Naive B cell (primary cell): ENCODE measurements at regions not wholly inside any gene's neighbourhood (a gene's known extent, or its start where the extent isn't known, plus 50 kb on each side); places are given as distances from the start of the nearest gene placed in this dataset.

Source experiments
- ATAC-seq, 2 donors: fragments of 150-1000 bp; cut with Tn5 transposase; 2 replicates each; pipeline ENCODE4 v1.10.0; 2021; ENCODE audit warnings: low read depth in 2 of 2, mild to moderate bottlenecking in 2 of 2, moderate library complexity in 2 of 2
- DNase-seq: peaks from one replicate; pipeline ENCODE4 v3.0.0; 2022
- H3K27ac Mint-ChIP-seq, 6 donors: one replicate each; pipeline ENCODE4 v1.8.0; 2020 to 2022; ENCODE audit warnings: mild to moderate bottlenecking in 6 of 6, mixed read lengths in 6 of 6, moderate library complexity in 5 of 6, inconsistent platforms in 2 of 6
- H3K27me3 Mint-ChIP-seq, 3 donors: one replicate each; pipeline ENCODE4 v1.8.0; 2021 to 2022; ENCODE audit warnings: mixed read lengths in 3 of 3, mild to moderate bottlenecking in 1 of 3
- H3K36me3 Mint-ChIP-seq, 2 donors: one replicate each; pipeline ENCODE4 v1.8.0; 2020 to 2022; ENCODE audit warnings: mixed read lengths in 2 of 2, inconsistent platforms in 1 of 2, mild to moderate bottlenecking in 1 of 2
- H3K4me1 Mint-ChIP-seq, 3 donors: one replicate each; pipeline ENCODE4 v1.8.0; 2020 to 2022; ENCODE audit warnings: mixed read lengths in 3 of 3, inconsistent platforms in 1 of 3, mild to moderate bottlenecking in 1 of 3, moderate library complexity in 1 of 3
- H3K4me3 Mint-ChIP-seq, 8 donors: one replicate each; pipeline ENCODE4 v1.8.0; 2020 to 2022; ENCODE audit warnings: mild to moderate bottlenecking in 8 of 8, mixed read lengths in 8 of 8, moderate library complexity in 8 of 8, inconsistent platforms in 2 of 8
- H3K9me3 Mint-ChIP-seq, 7 donors: one replicate each; pipeline ENCODE4 v1.8.0; 2020 to 2022; ENCODE audit warnings: mixed read lengths in 7 of 7, mild to moderate bottlenecking in 5 of 7, inconsistent platforms in 2 of 7, moderate library complexity in 1 of 7

DNA sequence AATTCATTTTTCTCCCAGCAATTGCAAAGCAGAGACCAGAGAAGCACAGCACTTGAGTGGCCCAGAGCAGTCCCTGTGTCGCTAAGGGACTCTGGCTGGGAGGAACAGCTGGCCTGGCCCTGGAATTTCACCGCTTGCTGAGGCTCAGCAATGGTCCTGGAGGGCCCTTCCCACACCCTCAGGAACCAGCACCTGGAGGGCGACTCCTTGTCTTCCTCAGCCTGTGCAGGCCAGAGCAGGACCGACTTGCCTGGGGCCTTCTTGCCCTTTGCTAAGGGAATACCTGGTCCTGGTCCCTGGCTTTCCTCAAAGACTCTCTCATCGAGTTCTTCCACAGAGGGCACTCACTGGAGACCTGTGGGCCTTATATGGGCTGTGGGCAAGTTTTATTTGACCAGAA is 294.6 kb downstream of the RPLP1 start:
- peaks cover 0 to 2% (median 0%) of the 10 kb centered on the region in 7 donors for H3K9me3 Mint-ChIP-seq
- H3K27me3 Mint-ChIP-seq: peaks cover 9 to 35% (median 23%) of the 10 kb centered on the region in 3 donors
- DNase-seq: no peak
- H3K4me1 Mint-ChIP-seq: peaks cover 7 to 16% (median 8%) of the 10 kb centered on the region in 3 donors
- H3K36me3 Mint-ChIP-seq: no peaks in the 10 kb centered on the region
- ATAC-seq: no peak
- H3K27ac Mint-ChIP-seq: no peak overlapping the region
- H3K4me3 Mint-ChIP-seq: no peak overlapping the region

DNA sequence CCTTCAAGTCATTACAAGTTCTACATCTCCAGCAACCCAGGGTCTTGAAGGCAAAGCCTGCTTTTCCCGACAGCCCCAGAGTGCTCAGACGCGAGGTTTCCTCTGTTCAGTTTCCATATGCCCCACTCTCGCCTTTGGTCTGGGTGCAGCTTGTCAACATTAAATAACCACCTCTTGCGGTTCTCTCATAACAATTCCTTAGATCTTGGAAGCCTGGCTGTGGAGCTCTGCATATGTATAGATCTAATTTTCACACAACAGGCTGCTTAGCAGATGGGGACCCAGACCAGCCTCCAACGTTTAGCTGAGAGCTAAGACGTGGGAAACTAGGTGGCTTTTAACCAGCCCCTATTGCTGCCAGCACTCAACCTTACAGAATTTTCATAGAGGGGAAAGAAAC is 295.5 kb downstream of the RPLP1 start:
- H3K27me3 Mint-ChIP-seq: peaks cover 9 to 35% (median 18%) of the 10 kb centered on the region in 3 donors
- ATAC-seq: no peak
- H3K27ac Mint-ChIP-seq: no peak overlapping the region

DNA sequence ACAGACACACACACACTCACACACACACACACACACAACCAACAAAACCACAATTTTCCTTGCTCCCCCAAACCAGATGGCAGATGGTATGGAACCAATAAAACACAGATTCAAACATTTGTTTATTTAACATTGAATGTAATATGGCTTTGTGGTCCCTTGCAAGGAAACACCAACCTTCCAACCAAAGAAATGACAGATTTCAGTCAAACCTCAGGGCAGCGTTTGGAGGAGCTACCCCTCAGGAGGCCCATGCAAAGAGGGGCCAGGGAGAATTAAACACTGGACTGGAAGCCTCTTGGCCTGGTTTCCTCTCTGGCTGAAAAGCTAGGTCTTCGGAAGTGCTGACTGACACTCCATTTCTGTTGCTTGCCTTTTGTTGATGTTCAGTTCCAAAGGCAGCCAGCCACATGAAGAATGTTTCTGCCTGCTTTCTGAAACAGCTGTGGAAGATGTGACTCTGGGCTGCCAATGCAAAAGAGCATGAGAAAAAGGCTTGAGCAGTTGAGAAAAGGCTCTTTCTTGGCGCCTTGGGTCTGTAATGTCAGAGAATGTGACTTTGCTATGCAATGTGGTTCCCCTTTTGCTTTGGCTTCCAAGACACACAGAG is 296.1 kb downstream of the RPLP1 start:
- peaks cover 7 to 16% (median 16%) of the 10 kb centered on the region in 3 donors for H3K4me1 Mint-ChIP-seq

More for the DNA sequence above, 295.5 kb downstream of the RPLP1 start:
- Mint-ChIP-seq H3K9me3 (peaks cover 4 to 6% (median 5%) of the 10 kb centered on the region in 7 donors), H3K36me3 (peaks cover 5 to 6% of the 10 kb centered on the region in 2 donors), H3K4me1 (peaks cover 7 to 16% (median 12%) of the 10 kb centered on the region in 3 donors), H3K4me3 (no peak overlapping the region)
- DNase-seq: no peak

DNA sequence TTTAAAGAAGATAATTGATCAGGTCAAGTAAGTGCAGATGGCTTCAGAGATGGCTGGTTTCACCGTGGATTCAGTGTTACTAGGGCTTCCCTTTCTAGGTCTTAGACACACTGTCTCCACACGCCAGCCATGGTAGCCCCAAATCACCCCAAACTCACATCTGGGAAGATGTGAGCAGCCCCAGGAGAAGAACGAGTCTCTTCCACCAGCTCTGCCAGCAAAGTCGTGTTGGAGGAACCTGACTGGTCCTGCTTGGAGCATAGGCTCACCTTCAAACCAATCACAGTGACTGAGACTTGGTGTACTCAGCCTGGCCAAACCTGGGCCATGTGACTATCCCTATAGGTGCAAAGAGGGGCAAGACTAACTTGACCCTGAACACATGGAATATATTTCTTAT is 296.7 kb downstream of the RPLP1 start:
- Mint-ChIP-seq H3K36me3 (peaks cover 6 to 9% of the 10 kb centered on the region in 2 donors), H3K4me1 (peaks cover 7 to 21% (median 12%) of the 10 kb centered on the region in 3 donors), H3K27ac (peak overlapping the region in 1 of 6 donors; percentile 56), H3K9me3 (peaks cover 4 to 15% (median 12%) of the 10 kb centered on the region in 7 donors), H3K27me3 (peaks cover 9 to 26% (median 18%) of the 10 kb centered on the region in 3 donors), H3K4me3 (no peak overlapping the region)
- no peak for ATAC-seq
- DNase-seq: no peak

More for the DNA sequence above, 296.1 kb downstream of the RPLP1 start:
- ATAC-seq: no peak
- H3K27ac Mint-ChIP-seq: no peak overlapping the region
- H3K27me3 Mint-ChIP-seq: peaks cover 9 to 32% (median 18%) of the 10 kb centered on the region in 3 donors
- peaks cover 6 to 9% of the 10 kb centered on the region in 2 donors for H3K36me3 Mint-ChIP-seq
- peaks cover 4 to 12% (median 9%) of the 10 kb centered on the region in 7 donors for H3K9me3 Mint-ChIP-seq
- no peak for DNase-seq
- no peak overlapping the region for H3K4me3 Mint-ChIP-seq

DNA sequence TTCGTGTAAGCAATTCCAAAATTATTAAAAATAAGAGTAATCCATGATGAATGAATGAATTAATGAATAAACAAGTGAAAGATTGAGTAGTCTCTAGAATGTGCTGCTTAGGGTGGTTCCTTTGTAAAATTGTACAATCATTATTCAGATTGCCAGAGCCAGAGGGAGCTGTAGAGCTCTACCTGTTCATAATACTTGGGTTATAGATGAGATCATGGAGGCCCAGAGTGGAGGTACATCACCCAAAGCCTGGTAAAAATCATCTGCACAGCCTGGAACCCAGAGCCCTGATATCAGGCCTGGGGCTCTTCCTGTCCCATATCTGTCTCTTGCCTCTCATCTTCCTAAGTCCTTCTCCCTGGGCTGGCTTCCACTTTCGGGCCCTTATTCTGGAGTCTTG is 297.2 kb downstream of the RPLP1 start:
- peaks cover 9 to 26% (median 18%) of the 10 kb centered on the region in 3 donors for H3K27me3 Mint-ChIP-seq
- H3K27ac Mint-ChIP-seq: peak overlapping the region in 1 of 6 donors; percentile 54

DNA sequence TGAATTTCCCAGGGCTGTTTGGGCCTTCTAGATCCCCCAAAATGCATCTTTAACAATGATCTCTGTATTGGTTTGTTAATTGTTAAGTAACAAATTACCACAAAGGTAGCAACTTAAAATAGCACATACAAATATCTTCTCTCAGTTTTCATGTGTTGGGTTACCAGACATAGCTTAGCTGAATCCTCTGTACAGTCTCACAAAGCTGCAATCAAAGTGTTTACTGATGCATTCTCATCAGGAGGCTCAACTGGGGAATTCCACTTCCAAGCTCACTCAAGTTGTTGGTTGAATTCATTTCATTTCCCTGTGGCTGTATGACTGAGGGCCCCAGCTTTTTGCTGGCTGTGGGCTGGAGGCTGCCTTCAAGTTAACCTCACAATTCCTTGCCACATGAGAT is 297.6 kb downstream of the RPLP1 start:
- Mint-ChIP-seq H3K27ac (no peak overlapping the region), H3K36me3 (peaks cover 6 to 9% of the 10 kb centered on the region in 2 donors), H3K27me3 (peaks cover 9 to 26% (median 18%) of the 10 kb centered on the region in 3 donors), H3K4me3 (no peak overlapping the region), H3K4me1 (peaks cover 15 to 24% (median 21%) of the 10 kb centered on the region in 3 donors), H3K9me3 (peaks cover 4 to 15% (median 12%) of the 10 kb centered on the region in 7 donors)
- no peak for DNase-seq
- no peak for ATAC-seq

More for the DNA sequence above, 297.2 kb downstream of the RPLP1 start:
- Mint-ChIP-seq H3K4me1 (peaks cover 11 to 21% (median 17%) of the 10 kb centered on the region in 3 donors), H3K9me3 (peaks cover 4 to 15% (median 12%) of the 10 kb centered on the region in 7 donors), H3K36me3 (peaks cover 6 to 9% of the 10 kb centered on the region in 2 donors), H3K4me3 (no peak overlapping the region)
- no peak for DNase-seq
- ATAC-seq: peak in 1 of 2 donors; percentile 35

DNA sequence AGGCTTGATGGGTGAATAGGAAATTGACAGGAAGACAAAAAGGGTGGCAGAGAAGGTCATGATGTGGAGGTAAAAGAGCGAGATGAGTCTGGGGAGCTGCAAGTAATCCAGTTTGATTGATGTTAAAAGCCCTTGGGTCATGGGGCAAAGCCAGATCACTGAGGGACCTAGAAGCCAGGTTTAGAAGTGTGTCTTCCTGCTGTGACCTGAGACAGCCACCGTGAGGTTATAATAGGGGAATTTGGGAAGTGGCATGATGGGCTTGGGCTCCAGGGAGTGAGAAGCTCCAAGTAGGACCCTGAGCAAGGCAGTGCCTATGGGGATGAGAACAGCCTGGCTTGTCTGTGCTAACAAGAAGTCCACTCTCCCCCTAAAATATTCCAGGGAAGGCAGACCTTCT is 298.5 kb downstream of the RPLP1 start:
- H3K27me3 Mint-ChIP-seq: peaks cover 7 to 19% (median 9%) of the 10 kb centered on the region in 3 donors
- H3K4me1 Mint-ChIP-seq: peaks cover 24 to 33% (median 27%) of the 10 kb centered on the region in 3 donors
- peaks cover 6 to 9% of the 10 kb centered on the region in 2 donors for H3K36me3 Mint-ChIP-seq
- no peak for DNase-seq
- peak overlapping the region in 1 of 6 donors; percentile 53 for H3K27ac Mint-ChIP-seq
- ATAC-seq: no peak
- H3K4me3 Mint-ChIP-seq: no peak overlapping the region
- peaks cover 4 to 15% (median 12%) of the 10 kb centered on the region in 7 donors for H3K9me3 Mint-ChIP-seq

DNA sequence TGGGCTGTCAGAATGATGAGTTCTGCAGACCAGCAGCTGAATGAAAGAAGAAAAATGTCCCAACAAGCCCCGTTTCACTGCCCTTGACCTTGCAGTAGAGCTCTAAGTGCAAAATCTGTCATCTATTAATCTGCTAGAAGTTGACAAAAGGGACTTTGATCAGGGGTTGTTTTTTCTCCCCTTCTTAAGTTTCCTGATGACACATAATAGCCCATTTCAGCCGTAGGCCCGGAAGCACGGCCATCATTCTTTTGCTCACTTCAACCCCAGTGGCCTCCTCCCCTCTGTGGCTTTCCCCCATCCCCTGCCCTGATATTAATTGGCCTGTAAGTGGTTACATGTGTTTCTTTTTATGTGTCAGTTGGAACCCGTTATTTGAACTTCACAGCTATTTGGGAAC is 298.9 kb downstream of the RPLP1 start:
- Mint-ChIP-seq H3K27me3 (peaks cover 3 to 15% (median 5%) of the 10 kb centered on the region in 3 donors), H3K27ac (no peak overlapping the region), H3K4me3 (no peak overlapping the region), H3K4me1 (peaks cover 28 to 37% (median 31%) of the 10 kb centered on the region in 3 donors), H3K9me3 (peaks cover 4 to 15% (median 12%) of the 10 kb centered on the region in 7 donors), H3K36me3 (peaks cover 6 to 9% of the 10 kb centered on the region in 2 donors)
- no peak for ATAC-seq
- DNase-seq: no peak

DNA sequence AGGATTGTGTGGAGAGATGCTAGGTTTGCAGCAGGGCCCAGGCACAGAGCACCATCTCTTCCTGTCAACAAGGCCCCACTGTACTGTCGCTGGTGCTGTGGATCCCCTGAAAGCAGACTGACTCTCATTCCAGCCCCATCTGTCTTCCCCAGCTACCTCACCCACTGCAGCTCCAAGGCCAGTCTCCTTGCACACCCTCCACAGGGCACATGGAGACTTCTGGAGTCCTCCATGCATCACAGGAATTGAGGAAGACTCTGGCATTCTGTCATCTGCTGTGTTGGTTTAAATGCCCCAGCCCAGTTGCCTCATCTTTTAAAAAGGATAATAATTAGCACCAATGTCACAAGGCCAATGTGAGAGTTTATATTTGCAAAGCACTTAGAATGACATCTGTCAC is 301.2 kb downstream of the RPLP1 start:
- peaks cover 45 to 59% (median 48%) of the 10 kb centered on the region in 3 donors for H3K4me1 Mint-ChIP-seq
- peak overlapping the region in 1 of 8 donors; percentile 51 for H3K4me3 Mint-ChIP-seq
- H3K9me3 Mint-ChIP-seq: peaks cover 4 to 17% (median 13%) of the 10 kb centered on the region in 7 donors
- H3K27ac Mint-ChIP-seq: no peak overlapping the region
- no peak for ATAC-seq
- peaks cover 6 to 9% of the 10 kb centered on the region in 2 donors for H3K36me3 Mint-ChIP-seq
- no peak for DNase-seq
- no peaks in the 10 kb centered on the region for H3K27me3 Mint-ChIP-seq

DNA sequence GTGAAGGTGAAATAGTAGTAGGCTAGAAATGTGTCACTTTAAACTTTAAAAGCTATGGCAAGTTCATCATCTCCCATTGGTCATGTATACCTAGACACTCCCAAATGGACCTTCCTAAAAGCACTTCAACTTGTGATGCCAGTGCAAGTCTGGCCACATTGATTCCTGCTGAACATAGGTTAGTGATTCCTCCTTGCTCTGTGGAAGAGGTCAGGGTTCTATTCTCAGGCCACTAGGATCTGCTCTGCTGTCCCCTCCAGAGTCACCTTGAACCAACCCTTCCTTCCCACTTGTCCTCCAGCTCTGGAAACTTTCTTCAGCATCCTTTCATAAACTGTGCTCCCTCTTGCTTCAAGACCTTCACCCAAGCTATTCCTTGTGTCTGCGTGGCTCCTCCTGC is 301.7 kb downstream of the RPLP1 start:
- Mint-ChIP-seq H3K36me3 (peaks cover 6 to 9% of the 10 kb centered on the region in 2 donors), H3K9me3 (peaks cover 7 to 20% (median 14%) of the 10 kb centered on the region in 7 donors), H3K4me3 (peak overlapping the region in 3 of 8 donors; percentile 10 to 76 (median 52)), H3K27me3 (no peaks in the 10 kb centered on the region), H3K4me1 (peaks cover 49 to 63% (median 53%) of the 10 kb centered on the region in 3 donors), H3K27ac (peak overlapping the region in 3 of 6 donors; percentile 49 to 78 (median 73))
- DNase-seq: no peak
- no peak for ATAC-seq

DNA sequence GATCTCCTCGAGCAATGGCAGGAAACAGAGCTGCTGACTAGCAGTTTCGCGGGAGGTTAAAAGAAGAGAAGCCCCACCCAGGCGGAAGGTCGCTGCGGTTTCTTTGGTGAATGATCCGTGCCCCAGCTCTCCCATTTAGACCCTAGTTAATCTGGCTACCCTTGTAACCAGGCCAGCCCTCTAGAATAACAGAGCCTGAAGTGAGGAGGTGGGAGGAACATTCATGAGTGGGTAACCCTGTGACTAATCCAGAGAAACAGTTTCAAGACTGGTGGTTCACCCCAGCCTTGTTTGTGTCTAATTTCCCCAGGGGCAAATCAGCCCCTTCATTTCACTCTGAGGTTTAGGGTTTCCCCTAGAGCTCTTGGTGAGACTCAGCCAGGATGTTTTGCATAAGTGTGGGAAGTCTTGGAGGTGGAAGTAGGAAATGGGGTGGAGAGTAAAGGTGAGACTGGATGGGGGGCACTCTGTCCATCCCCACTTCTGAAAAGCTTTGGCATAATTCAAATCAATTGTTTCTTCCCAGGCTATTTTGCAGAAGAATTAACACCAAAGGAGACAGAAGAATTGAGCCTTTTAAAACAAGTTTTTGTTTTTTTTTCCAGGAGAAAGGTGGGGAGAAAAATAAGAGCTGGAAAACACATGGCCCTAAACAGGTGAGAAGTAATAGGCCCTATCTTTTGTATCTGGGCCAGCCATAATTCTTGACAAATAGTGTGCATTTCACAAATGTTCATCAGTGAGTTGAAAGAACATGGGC is 303.1 kb downstream of the RPLP1 start:
- H3K27ac Mint-ChIP-seq: peak overlapping the region; percentile 78 to 97 (median 88)
- H3K27me3 Mint-ChIP-seq: no peaks in the 10 kb centered on the region
- H3K4me1 Mint-ChIP-seq: peaks cover 56 to 77% (median 67%) of the 10 kb centered on the region in 3 donors
- ATAC-seq (peak; percentile 72 to 76), DNase-seq (peak; percentile 72)
- H3K36me3 Mint-ChIP-seq: peaks cover 6 to 9% of the 10 kb centered on the region in 2 donors
- peak overlapping the region; percentile 28 to 87 (median 77) for H3K4me3 Mint-ChIP-seq
- peaks cover 7 to 20% (median 14%) of the 10 kb centered on the region in 7 donors for H3K9me3 Mint-ChIP-seq

DNA sequence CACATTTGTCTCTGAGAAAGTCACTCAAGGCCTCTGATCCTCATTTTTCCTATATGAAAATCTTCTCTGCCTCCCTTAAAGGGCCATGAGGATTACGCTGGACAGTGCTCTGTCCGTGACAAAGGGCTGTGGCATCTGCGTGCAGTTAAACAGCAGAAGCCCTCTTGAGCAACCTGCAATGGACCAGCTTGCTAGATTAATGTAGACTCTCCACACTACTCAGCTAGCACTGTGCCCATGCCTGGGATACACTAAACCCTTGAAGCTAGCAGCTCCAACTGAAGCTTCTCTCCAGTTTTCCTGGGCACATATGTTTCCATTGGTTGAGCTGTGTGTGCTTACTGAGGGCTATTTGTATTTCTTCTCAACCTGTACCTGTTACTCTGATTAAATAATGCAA is 303.8 kb downstream of the RPLP1 start:
- DNase-seq (no peak), ATAC-seq (no peak)
- Mint-ChIP-seq H3K27me3 (no peaks in the 10 kb centered on the region), H3K4me1 (peaks cover 63 to 85% (median 74%) of the 10 kb centered on the region in 3 donors), H3K27ac (peak overlapping the region in 2 of 6 donors; percentile 78 to 96), H3K4me3 (peak overlapping the region in 6 of 8 donors; percentile 28 to 81 (median 77)), H3K9me3 (peaks cover 7 to 20% (median 14%) of the 10 kb centered on the region in 7 donors), H3K36me3 (peaks cover 6 to 9% of the 10 kb centered on the region in 2 donors)

DNA sequence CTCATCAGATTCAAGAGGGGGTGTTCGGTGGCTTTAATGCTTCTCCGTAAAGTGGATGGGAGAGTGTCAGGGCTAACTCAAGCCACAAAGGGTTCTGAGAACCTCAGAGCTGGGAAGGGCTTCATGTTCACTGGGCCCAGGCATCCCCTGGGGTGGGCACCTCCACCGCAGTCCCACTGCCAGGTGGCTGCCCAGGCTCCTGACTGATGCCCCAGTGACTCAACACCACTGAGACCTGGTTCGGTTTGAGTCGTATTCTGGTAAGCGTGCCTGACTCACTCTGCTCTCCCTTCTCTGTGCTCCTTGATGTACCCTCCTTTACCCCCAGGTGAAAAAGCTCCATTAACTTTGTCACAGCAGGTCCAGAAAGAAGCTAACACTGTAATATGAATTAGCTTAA is 304.6 kb downstream of the RPLP1 start:
- H3K4me1 Mint-ChIP-seq: peaks cover 65 to 87% (median 76%) of the 10 kb centered on the region in 3 donors
- H3K27me3 Mint-ChIP-seq: no peaks in the 10 kb centered on the region
- DNase-seq (no peak), ATAC-seq (no peak)
- peak overlapping the region in 3 of 6 donors; percentile 21 to 89 (median 84) for H3K27ac Mint-ChIP-seq
- peaks cover 7 to 20% (median 14%) of the 10 kb centered on the region in 7 donors for H3K9me3 Mint-ChIP-seq
- peak overlapping the region in 5 of 8 donors; percentile 3 to 37 (median 29) for H3K4me3 Mint-ChIP-seq
- peaks cover 6 to 9% of the 10 kb centered on the region in 2 donors for H3K36me3 Mint-ChIP-seq
